ELF-1 (cell line): ENCODE measurements at regions not wholly inside any gene's neighbourhood (a gene's known extent, or its start where the extent isn't known, plus 50 kb on each side); places are given as distances from the start of the nearest gene placed in this dataset.
"Not testable (repeated sequence)": the region's sequence is repeated elsewhere in the genome, so short reads cannot be mapped to it uniquely, and the experiment has no call there.

ENCODE experiments used
- DNase-seq: peaks from one replicate; pipeline ENCODE4 v3.0.0-alpha.2; 2016; ENCODE audit warnings: low read depth, low spot score

GRCh38 chr20:25864963-25865714 is 168.5 kb upstream of the ZNF337 start:
- DNase-seq, result not testable (repeated sequence)

GRCh38 chr20:25864326-25864962 is 167.8 kb upstream of the ZNF337 start:
- DNase-seq, result no peak

DNA sequence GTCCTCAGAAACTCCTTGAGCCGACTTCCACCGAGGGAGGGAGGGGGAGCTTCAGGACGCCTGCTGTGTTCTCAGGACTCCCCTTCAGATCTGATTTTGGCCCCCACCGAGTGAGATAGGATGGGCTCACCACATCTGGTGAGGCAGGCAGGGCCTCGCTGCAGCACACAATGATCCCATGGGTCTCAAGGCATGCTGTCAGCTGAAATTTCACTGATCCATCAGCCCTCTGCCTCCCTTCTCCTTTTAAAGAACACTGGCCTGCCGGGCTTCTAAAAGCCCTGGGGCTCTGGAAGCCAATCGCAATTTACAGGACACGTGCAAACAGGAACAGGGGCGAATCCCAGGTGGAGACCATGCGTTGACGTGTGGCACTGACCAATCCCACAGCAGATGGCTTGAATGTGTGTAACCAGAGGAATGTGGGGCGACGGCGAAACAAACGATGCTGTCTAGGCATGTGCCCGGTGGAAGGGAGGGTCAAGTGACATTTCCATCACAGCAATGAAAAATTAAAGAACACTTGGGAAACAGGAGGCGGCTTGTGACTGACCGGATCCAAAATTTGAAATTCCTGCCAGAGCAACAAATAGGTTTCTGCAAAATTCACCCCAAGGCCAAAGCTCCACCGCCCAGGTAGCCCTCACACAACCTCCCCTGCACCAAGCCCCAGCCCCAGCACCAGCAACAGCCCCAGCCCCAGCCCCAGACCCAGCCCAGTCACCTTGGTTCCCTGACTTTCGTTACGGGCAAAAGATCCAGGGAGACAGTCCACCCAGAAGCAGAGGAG is 167.1 kb upstream of the ZNF337 start:
- peak; percentile 77 for DNase-seq

DNA sequence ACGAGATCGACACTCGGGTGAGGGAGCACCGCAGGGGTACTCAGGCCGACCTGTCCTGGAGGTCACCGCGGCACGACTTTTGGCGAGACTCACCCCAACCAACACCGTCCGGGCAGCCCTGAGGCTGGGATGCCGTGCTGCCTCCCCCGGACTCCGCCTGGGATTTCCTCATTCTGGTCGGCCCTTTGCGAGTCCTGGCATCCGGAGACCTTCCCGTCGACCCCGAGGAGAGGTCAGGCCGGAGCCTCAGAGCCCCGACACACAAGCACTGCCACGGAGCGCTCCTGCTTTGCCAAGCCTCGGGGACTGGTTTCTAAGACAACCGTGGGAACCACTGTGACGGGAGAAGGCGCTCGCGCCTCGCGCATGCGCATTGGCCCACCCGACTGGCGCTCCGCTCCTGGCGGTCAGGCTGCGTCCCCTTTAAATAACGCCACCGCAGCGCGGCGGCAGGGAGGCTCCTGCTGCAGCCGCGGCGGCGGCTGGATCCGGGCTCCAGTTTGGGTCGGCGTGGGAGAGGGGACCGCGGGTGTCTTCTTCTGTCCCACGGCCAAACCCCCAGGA is 166.4 kb upstream of the ZNF337 start:
- DNase-seq, result peak; percentile 93

DNA sequence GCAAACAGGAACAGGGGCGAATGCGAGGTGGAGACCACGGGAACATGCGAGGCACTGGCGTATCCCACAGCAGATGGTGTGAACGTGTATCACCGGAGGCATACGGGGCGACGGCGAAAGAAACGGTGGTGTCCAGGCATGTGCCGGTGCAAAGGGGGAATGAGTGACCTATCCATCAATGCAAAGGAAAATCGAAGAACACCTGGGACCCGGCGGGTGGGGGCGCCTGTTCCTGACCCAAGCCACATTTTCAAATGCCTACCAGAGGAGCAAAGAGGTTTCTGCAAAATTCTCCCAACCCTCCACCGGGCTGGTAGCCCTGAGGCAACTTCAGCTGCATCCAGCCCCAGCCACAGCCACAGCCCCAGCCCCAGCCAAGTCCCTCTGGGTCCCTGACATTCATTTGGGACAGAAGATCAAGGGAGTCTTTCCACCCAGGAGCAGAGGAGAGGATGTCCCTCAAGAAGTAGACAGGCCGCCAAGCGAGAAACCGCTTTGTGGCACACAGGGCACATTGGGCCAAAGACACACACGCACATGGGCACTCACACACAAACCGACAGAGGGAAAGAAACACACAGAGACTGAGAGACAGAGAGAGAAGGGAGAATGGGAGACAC is 164.0 kb upstream of the ZNF337 start:
- peak; percentile 57 for DNase-seq

DNA sequence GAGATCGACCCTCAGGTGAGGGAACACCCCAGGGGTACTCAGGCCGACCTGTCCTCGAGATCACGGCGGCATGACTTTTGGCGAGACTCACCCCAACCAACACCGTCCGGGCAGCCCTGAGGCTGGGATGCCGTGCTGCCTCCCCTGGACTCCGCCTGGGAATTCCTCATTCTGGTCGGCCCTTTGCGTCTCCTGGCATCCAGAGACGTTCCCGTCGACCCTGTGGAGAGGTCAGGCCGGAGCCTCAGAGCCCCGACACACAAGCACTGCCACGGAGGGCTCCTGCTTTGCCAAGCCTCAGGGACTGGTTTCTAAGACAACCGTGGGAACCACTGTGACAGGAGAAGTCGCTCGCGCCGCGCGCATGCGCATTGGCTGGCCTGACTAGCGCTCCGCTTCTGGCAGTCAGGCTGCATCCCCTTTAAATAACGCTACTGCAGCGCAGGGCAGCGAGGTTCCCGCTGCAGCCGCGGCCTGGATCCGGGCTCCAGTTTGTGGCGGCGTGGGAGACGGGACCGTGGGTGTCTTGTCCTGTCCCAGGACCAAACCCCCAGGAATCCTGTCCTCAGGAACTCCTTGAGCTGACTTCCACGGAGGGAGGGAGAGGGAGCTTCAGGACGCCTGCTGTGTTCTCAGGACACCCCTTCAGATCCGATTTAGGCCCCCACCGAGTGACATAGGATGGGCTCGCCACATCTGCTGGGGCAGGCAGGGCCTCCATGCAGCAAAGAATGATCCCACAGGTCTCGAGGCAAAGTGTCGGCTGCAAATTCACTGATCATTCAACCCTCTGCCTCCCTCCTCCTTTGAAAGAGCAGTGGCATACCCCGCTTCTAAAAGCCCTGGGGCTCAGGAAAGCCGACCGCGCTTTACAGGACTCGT is 163.2 kb upstream of the ZNF337 start:
- DNase-seq, result peak; percentile 88

GRCh38 chr20:25858495-25859425 is 162.1 kb upstream of the ZNF337 start:
- no peak for DNase-seq

DNA sequence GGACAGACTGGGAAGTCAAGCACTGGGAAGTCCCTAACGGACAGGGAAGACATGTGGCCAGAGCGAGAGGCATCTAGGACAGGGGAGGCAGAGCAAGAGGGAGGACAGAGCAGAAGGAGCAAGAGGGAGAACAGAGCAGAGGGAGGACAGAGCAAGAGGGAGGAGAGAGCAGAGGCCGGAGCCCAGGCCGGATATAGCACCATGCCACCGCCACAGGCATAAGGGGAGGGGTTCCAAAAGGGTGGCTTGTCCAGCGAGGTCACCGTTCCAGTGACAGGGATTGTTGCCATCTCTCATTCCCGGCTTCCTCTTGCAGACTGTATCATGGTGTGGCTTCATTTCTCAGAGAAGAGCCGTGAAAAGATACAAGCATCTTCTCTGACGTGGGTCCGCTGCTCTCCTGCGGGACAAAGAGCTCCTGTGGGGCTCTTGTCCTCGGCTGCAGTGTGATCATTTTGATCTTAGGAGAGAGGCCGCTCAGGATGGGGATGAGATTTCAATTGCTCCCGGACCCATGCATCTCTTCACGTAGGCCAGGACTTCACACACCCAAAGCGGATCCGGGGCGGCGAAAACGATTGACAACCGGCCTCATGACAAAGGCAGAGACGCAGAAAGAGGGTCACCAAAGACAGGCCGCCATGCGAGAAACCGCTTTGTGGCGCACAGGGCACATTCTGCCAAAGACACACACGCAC is 160.6 kb upstream of the ZNF337 start:
- not testable (repeated sequence) for DNase-seq

DNA sequence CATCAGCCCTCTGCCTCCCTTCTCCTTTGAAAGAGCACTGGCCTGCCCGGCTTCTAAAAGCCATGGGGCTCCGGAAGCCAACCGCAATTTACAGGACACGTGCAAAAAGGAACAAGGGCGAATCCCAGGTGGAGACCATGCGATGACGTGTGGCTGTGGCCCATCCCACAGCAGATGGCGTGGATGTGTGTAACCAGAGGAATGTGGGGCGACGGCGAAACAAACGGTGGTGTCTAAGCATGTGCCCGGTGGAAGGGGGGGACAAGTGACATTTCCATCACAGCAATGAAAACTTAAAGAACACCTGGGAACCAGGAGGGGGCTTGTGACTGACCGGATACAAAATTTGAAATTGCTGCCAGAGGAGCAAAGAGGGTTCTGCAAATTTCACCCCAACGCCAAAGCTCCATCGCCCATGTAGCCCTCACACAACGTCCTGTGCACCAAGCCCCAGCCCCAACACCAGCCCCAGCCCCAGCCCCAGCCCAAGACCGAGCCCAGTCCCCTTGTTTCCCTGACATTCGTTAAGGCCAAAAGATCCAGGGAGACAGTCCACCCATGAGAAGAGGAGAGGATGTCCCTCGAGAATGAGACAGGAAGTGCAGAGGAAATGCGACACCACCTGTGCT is 159.7 kb upstream of the ZNF337 start:
- no peak for DNase-seq

GRCh38 chr20:25855451-25856156 is 159.0 kb upstream of the ZNF337 start:
- not testable (repeated sequence) for DNase-seq

- not testable (repeated sequence) for DNase-seq
Measured at GRCh38 chr20:25854666-25855065, 158.0 kb upstream of the ZNF337 start.

DNA sequence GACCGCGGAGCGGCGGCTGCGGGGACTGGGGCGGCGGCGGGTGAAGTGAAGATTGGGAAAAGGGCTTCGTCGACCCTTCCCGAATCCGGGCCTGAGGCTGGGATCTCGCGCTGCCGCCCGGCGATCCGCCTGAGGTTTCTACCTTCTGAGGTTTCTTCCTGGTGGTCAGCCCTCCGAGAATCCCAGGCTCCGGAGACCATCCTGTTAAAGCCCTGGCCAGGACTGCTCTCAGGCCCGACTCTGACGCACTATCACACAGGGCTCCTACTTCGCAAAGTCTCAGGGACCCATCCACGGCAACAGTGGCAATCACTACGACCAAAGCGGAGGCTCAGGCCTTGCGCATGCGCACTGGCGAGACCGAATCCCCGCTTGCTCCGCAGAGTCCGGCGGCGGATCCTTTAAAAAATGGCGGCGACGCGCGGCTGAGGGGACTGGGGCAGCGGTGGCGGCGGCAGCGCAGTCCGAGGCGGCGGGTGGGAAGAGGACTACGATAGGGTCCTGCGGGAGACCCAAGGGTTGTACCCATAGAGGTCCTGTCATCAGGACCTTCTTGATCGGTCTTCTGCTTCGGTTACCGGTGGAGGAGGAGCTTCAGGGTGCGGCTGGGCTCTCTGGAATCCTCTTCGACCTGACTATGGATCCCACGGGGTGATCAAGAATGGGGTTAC is 157.2 kb upstream of the ZNF337 start:
- peak; percentile 85 for DNase-seq

- DNase-seq, result not testable (repeated sequence)
Measured at GRCh38 chr20:25852968-25853717, 156.5 kb upstream of the ZNF337 start.

GRCh38 chr20:25850133-25850532 is 153.5 kb upstream of the ZNF337 start:
- DNase-seq, result peak; percentile 57

DNA sequence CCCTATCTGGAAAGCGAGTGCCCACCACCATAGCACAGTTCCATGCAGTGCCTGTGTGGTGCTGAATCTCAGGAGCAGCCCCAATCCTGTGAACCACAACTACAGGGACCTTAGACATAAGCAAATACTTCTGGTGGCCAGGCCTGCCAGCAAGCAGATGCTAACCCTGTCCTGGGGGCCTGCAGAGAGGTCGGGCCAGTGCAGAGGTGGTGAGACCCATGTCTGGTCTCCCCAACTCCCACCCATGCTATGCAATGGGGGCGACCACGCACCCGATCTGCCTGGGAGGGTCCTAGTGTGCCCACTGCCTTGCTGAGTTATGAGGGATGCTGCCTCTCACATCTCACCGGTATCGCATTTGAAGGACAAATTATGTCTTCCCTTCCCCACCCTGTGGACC is 151.6 kb upstream of the ZNF337 start:
- DNase-seq, result no peak

DNA sequence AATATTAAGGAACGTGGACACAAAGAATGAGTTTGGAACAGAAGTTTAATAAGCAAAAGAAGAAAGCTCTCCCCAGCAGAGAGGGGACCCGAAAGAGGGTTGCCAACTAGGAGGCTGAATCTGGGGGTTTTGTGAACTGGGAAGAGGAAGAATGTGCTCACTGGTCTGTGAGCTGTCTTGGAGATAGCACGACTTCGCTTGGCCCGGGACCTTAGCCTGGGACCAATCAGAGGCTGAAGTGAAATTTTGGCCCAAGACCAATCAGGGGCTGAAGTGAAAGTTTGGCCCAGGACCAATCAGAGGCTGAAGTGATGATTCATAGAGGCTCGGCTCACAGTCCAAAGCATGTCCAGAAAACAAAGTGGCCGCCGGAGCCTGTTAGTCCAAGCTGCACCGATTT is 148.0 kb upstream of the ZNF337 start:
- DNase-seq, result not testable (repeated sequence)
